GM23248 (cell line): ENCODE measurements at regions not wholly inside any gene's neighbourhood (a gene's known extent, or its start where the extent isn't known, plus 50 kb on each side); places are given as distances from the start of the nearest gene placed in this dataset.

Experiments
- DNase-seq: peaks from one replicate; pipeline ENCODE4 v3.0.0-alpha.2; 2015
- H2AFZ ChIP-seq: fragments of 200-600 bp; sonication (generic); 2 replicates; pipeline ENCODE4 v1.6.1; 2016; ENCODE audit warnings: antibody characterized with exemption
- H3F3A ChIP-seq: fragments of 200-600 bp; sonication (generic); 2 replicates; pipeline ENCODE4 v1.6.1; 2016; ENCODE audit warnings: mild to moderate bottlenecking, antibody characterized with exemption, mixed run types; ENCODE audit not compliant: insufficient read depth
- H3K27ac ChIP-seq: fragments of 200-600 bp; sonication (generic); 2 replicates; pipeline ENCODE4 v1.5.1; 2016; ENCODE audit warnings: mild to moderate bottlenecking
- H3K27me3 ChIP-seq: fragments of 200-600 bp; sonication (generic); replicated peaks from 2 replicates; pipeline ENCODE4 v1.6.1; 2016; ENCODE audit warnings: mild to moderate bottlenecking; ENCODE audit not compliant: insufficient read depth
- H3K36me3 ChIP-seq: fragments of 200-600 bp; sonication (generic); 2 replicates; pipeline ENCODE4 v1.6.1; 2016; ENCODE audit warnings: low read depth, mild to moderate bottlenecking
- H3K4me1 ChIP-seq: fragments of 200-600 bp; sonication (generic); 2 replicates; pipeline ENCODE4 v1.6.1; 2016; ENCODE audit warnings: mild to moderate bottlenecking; ENCODE audit not compliant: insufficient read depth
- H3K4me2 ChIP-seq: fragments of 200-600 bp; sonication (generic); one replicate; pipeline ENCODE4 v1.6.1; 2016; ENCODE audit warnings: mild to moderate bottlenecking; ENCODE audit not compliant: unreplicated experiment
- H3K4me3 ChIP-seq: fragments of 200-600 bp; sonication (generic); 2 replicates; pipeline ENCODE4 v1.5.1; 2016; ENCODE audit warnings: mild to moderate bottlenecking
- H3K79me2 ChIP-seq: fragments of 200-600 bp; sonication (generic); 2 replicates; pipeline ENCODE4 v1.6.1; 2016; ENCODE audit warnings: mild to moderate bottlenecking; ENCODE audit not compliant: insufficient read depth
- H3K9ac ChIP-seq: fragments of 200-600 bp; sonication (generic); 2 replicates; pipeline ENCODE4 v1.6.1; 2016; ENCODE audit warnings: mild to moderate bottlenecking
- H3K9me2 ChIP-seq: fragments of 200-600 bp; sonication (generic); 2 replicates; pipeline ENCODE4 v1.6.1; 2016; ENCODE audit warnings: mixed run types, mild to moderate bottlenecking, moderate library complexity; ENCODE audit not compliant: insufficient read depth
- H3K9me3 ChIP-seq: fragments of 200-600 bp; sonication (generic); one replicate; pipeline ENCODE4 v1.6.1; 2017; ENCODE audit warnings: low read depth
- H4K20me1 ChIP-seq: fragments of 200-600 bp; sonication (generic); 2 replicates; pipeline ENCODE4 v1.6.0; 2016; ENCODE audit not compliant: insufficient read depth
- EZH2 ChIP-seq: fragments of 200-600 bp; sonication (generic); IDR thresholded peaks from 2 replicates; pipeline ENCODE4 v1.6.1; 2018; ENCODE audit warnings: antibody characterized with exemption, mild to moderate bottlenecking; ENCODE audit not compliant: insufficient read depth, poor library complexity, severe bottlenecking
- EZH2phosphoT487 ChIP-seq: fragments of 200-600 bp; sonication (generic); IDR thresholded peaks from 2 replicates; pipeline ENCODE4 v1.6.1; 2018; ENCODE audit warnings: antibody characterized with exemption, moderate library complexity, mild to moderate bottlenecking, low read depth; ENCODE audit not compliant: insufficient read depth
- WGBS, 2 experiments: methylation state at CpG; one replicate each; pipeline ENCODE4 v1.1.6; 2015 to 2017; ENCODE audit warnings: low lambda C conversion rate in 2 of 2, low coverage in 1 of 2; ENCODE audit errors: missing lambda C conversion rate in 2 of 2; 5-methylcytosine and 5-hydroxymethylcytosine counted together
- in situ Hi-C: fragments of 300-500 bp; cut with MboI; formaldehyde crosslinking; loops from 2 replicates; pipeline ENCODE4 v1.15.0; 2020

- H3K4me1 ChIP-seq, result no peaks in the 10 kb centered on the region
- no peaks in the 10 kb centered on the region for H3K36me3 ChIP-seq
- no peak overlapping the region for H3K4me3 ChIP-seq
- no peaks in the 10 kb centered on the region for H3K79me2 ChIP-seq
- in situ Hi-C loops, result no loop called here
- no peak overlapping the region for H3K27ac ChIP-seq
- no peaks in the 10 kb centered on the region for H3K9me3 ChIP-seq
- 19 to 20% methylated on average over 16 of the region's 16 CpGs for WGBS, 2 experiments
- no peak for TF ChIP-seq EZH2
- no peak for TF ChIP-seq EZH2phosphoT487
- no peak overlapping the region for H2AFZ ChIP-seq
- no peak overlapping the region for H3K4me2 ChIP-seq
- H3K9ac ChIP-seq, result no peak overlapping the region
- DNase-seq, result no peak
- no peaks in the 10 kb centered on the region for H3F3A ChIP-seq
- H4K20me1 ChIP-seq, result no peaks in the 10 kb centered on the region
- H3K9me2 ChIP-seq, result no peaks in the 10 kb centered on the region
- no peaks in the 10 kb centered on the region for H3K27me3 ChIP-seq
These were observed 272.9 kb upstream of the C1orf174 start for GRCh38 chr1:4172644-4173599.

- TF ChIP-seq EZH2 (no peak), EZH2phosphoT487 (no peak)
These were observed 273.7 kb upstream of the C1orf174 start for GRCh38 chr1:4173731-4174130.

GRCh38 chr1:4174291-4175200, 274.5 kb upstream of the C1orf174 start:
- Histone ChIP-seq H3K9me3 (no peaks in the 10 kb centered on the region), H3K4me3 (no peak overlapping the region), H3K9me2 (no peaks in the 10 kb centered on the region), H3K36me3 (no peaks in the 10 kb centered on the region), H3K9ac (no peak overlapping the region), H3F3A (no peaks in the 10 kb centered on the region), H3K4me1 (no peaks in the 10 kb centered on the region), H3K4me2 (no peak overlapping the region), H4K20me1 (no peaks in the 10 kb centered on the region), H3K79me2 (no peaks in the 10 kb centered on the region), H2AFZ (no peak overlapping the region), H3K27ac (no peak overlapping the region), H3K27me3 (no peaks in the 10 kb centered on the region)
- DNase-seq, result no peak
- TF ChIP-seq EZH2phosphoT487 (no peak), EZH2 (no peak)
- 48 to 49% methylated on average over 21 of the region's 21 CpGs for WGBS, 2 experiments
- in situ Hi-C loops, result no loop called here

More at GRCh38 chr1:4173731-4174130, 273.7 kb upstream of the C1orf174 start:
- in situ Hi-C loops, result no loop called here
- no peak for DNase-seq
- H3K9ac ChIP-seq, result no peak overlapping the region
- H3K4me3 ChIP-seq, result no peak overlapping the region
- no peaks in the 10 kb centered on the region for H4K20me1 ChIP-seq
- no peaks in the 10 kb centered on the region for H3K27me3 ChIP-seq
- no peak overlapping the region for H3K4me2 ChIP-seq
- H2AFZ ChIP-seq, result no peak overlapping the region
- no peak overlapping the region for H3K27ac ChIP-seq
- no peaks in the 10 kb centered on the region for H3K36me3 ChIP-seq
- H3K79me2 ChIP-seq, result no peaks in the 10 kb centered on the region
- 6 to 7% methylated on average over 9 of the region's 9 CpGs for WGBS, 2 experiments
- H3K9me2 ChIP-seq, result no peaks in the 10 kb centered on the region
- no peaks in the 10 kb centered on the region for H3K9me3 ChIP-seq
- H3K4me1 ChIP-seq, result no peaks in the 10 kb centered on the region
- no peaks in the 10 kb centered on the region for H3F3A ChIP-seq

- no peaks in the 10 kb centered on the region for H4K20me1 ChIP-seq
- in situ Hi-C loops, result no loop called here
- H3K27me3 ChIP-seq, result no peaks in the 10 kb centered on the region
- H3K9ac ChIP-seq, result no peak overlapping the region
- H3K79me2 ChIP-seq, result no peaks in the 10 kb centered on the region
- no peaks in the 10 kb centered on the region for H3K36me3 ChIP-seq
- no peaks in the 10 kb centered on the region for H3K9me2 ChIP-seq
- no peak overlapping the region for H3K4me2 ChIP-seq
- no peaks in the 10 kb centered on the region for H3K4me1 ChIP-seq
- no peak for DNase-seq
- H2AFZ ChIP-seq, result no peak overlapping the region
- 35 to 38% methylated on average over 10 of the region's 10 CpGs for WGBS, 2 experiments
- no peak overlapping the region for H3K4me3 ChIP-seq
- no peaks in the 10 kb centered on the region for H3K9me3 ChIP-seq
- no peak overlapping the region for H3K27ac ChIP-seq
- no peaks in the 10 kb centered on the region for H3F3A ChIP-seq
- TF ChIP-seq EZH2 (no peak), EZH2phosphoT487 (no peak)
These were observed 275.7 kb upstream of the C1orf174 start for GRCh38 chr1:4175566-4176405.
